A549 (cell line): ENCODE measurements at regions not wholly inside any gene's neighbourhood (a gene's known extent, or its start where the extent isn't known, plus 50 kb on each side); places are given as distances from the start of the nearest gene placed in this dataset.

Source experiments
- ATAC-seq, 2 experiments: fragments of 200-7000 bp in 1 of 2; fragments of >200 bp in 1 of 2; cut with Nextera tagmentation in 1 of 2; cut with Tn5 transposase in 1 of 2; 3 replicates each; pipeline versions ENCODE4 v1.8.0 to v1.9.1; 2018 to 2020; ENCODE audit warnings: mild to moderate bottlenecking in 1 of 2, moderate library complexity in 1 of 2
- CTCF ChIA-PET: fragments of 300-600 bp; sonication (Branson Sonifier 250); formaldehyde crosslinking; extraction: SDS; loops from one replicate; lab custom pipeline; 2021; ENCODE audit warnings: antibody characterized with exemption, inconsistent platforms; lab: Yijun Ruan, JAX
- POLR2A ChIA-PET: fragments of 350-600 bp; formaldehyde crosslinking; extraction: SDS; loops from one replicate; lab custom pipeline; 2021; ENCODE audit warnings: antibody characterized with exemption, inconsistent platforms; lab: Yijun Ruan, JAX
- DNase-seq, 2 experiments: peaks; one replicate each; pipeline versions ENCODE4 v3.0.0 to v3.0.0-alpha.2; 2011 to 2016; ENCODE audit warnings: low read depth in 1 of 2, low spot score in 1 of 2
- FAIRE-seq: peaks from 2 replicates; lab custom pipeline; 2011; peaks lifted over from hg19 to GRCh38; lab: Jason Lieb, UNC
- H3K27ac ChIP-seq, 2 experiments: fragments of >200 bp; sonication (Bioruptor Twin); formaldehyde crosslinking; 3 replicates each; pipeline ENCODE4 v1.5.1; 2016 to 2017
- H3K4me1 ChIP-seq: fragments of >200 bp; sonication (Bioruptor Twin); formaldehyde crosslinking; 3 replicates; pipeline ENCODE4 v1.6.1; 2016
- H3K4me2 ChIP-seq: fragments of >200 bp; sonication (Bioruptor Twin); formaldehyde crosslinking; 3 replicates; pipeline ENCODE4 v1.6.1; 2016
- H3K4me3 ChIP-seq: fragments of >200 bp; sonication (Bioruptor Twin); formaldehyde crosslinking; 3 replicates; pipeline ENCODE4 v1.5.1; 2016
- H3K9me3 ChIP-seq: fragments of >200 bp; sonication (Bioruptor Twin); formaldehyde crosslinking; 3 replicates; pipeline ENCODE4 v1.6.1; 2016
- BCL3 ChIP-seq: fragments of >200 bp; sonication (Bioruptor Twin); formaldehyde crosslinking; IDR thresholded peaks from 3 replicates; pipeline ENCODE4 v1.6.1; 2016
- CBX2 ChIP-seq: fragments of 200-600 bp; sonication (generic); IDR thresholded peaks from 2 replicates; pipeline ENCODE4 v1.6.1; 2016; ENCODE audit warnings: low read depth, mild to moderate bottlenecking, borderline replicate concordance
- CHD4 ChIP-seq: fragments of 200-600 bp; sonication (generic); IDR thresholded peaks from 2 replicates; pipeline ENCODE4 v1.6.1; 2016; ENCODE audit warnings: antibody characterized with exemption, mild to moderate bottlenecking, borderline replicate concordance
- EP300 ChIP-seq, 2 experiments: fragments of >200 bp; sonication (Bioruptor Twin); formaldehyde crosslinking; IDR thresholded peaks; 2 replicates in 1 of 2; 3 replicates in 1 of 2; pipeline ENCODE4 v1.6.1; 2016 to 2017
- FOSL2 ChIP-seq, 2 experiments: fragments of 450-650 bp in 1 of 2; fragments of >200 bp in 1 of 2; sonication (Bioruptor Twin) in 1 of 2; formaldehyde crosslinking; IDR thresholded peaks; 2 replicates each; pipeline versions ENCODE4 v1.5.0 to v1.6.1; 2016 to 2020; ENCODE audit warnings: mild to moderate bottlenecking in 1 of 2, moderate library complexity in 1 of 2
- FOXS1 ChIP-seq: fragments of 250-450 bp; sonication (Bioruptor Pico); IDR thresholded peaks from 2 replicates; pipeline ENCODE4 v1.5.0; 2020; ENCODE audit warnings: mild to moderate bottlenecking, moderate library complexity
- HOXA7 ChIP-seq: fragments of 250-450 bp; sonication (Bioruptor Pico); IDR thresholded peaks from 2 replicates; pipeline ENCODE4 v1.5.0; 2020; ENCODE audit warnings: mild to moderate bottlenecking, moderate library complexity
- JUN ChIP-seq, 2 experiments: fragments of >200 bp; sonication (Bioruptor Twin); formaldehyde crosslinking; IDR thresholded peaks; 2 replicates in 1 of 2; 3 replicates in 1 of 2; pipeline ENCODE4 v1.6.1; 2016 to 2017
- JUNB ChIP-seq: fragments of >200 bp; sonication (Bioruptor Twin); formaldehyde crosslinking; IDR thresholded peaks from 2 replicates; pipeline ENCODE4 v1.6.1; 2016
- MAFK ChIP-seq: fragments of 450-650 bp; IDR thresholded peaks from 2 replicates; pipeline ENCODE4 v1.6.1; 2014; ENCODE audit not compliant: partially characterized antibody
- MYC ChIP-seq: IDR thresholded peaks from 2 replicates; pipeline ENCODE4 v1.6.1; 2012; ENCODE audit warnings: mild to moderate bottlenecking, inconsistent platforms, low read length, improper control_type of control experiment, borderline replicate concordance
- NFE2L2 ChIP-seq: fragments of 150-350 bp; conservative IDR thresholded peaks from 2 replicates; pipeline ENCODE4 v1.6.1; 2014; ENCODE audit warnings: low read length
- NR3C1 ChIP-seq: fragments of >200 bp; sonication (Bioruptor Twin); formaldehyde crosslinking; IDR thresholded peaks from 3 replicates; pipeline ENCODE4 v1.6.1; 2017
- PHF8 ChIP-seq: fragments of 200-600 bp; sonication (generic); IDR thresholded peaks from 2 replicates; pipeline ENCODE4 v1.6.1; 2016; ENCODE audit warnings: low read depth, mild to moderate bottlenecking, antibody characterized with exemption, moderate library complexity, borderline replicate concordance
- POLR2A ChIP-seq: IDR thresholded peaks from 2 replicates; pipeline ENCODE4 v1.6.1; 2012; ENCODE audit warnings: mild to moderate bottlenecking, low read length
- RNF2 ChIP-seq: fragments of 200-600 bp; sonication (generic); IDR thresholded peaks from 2 replicates; pipeline ENCODE4 v1.6.1; 2016; ENCODE audit warnings: low read depth, mild to moderate bottlenecking, antibody characterized with exemption, moderate library complexity, borderline replicate concordance
- SMC3 ChIP-seq: fragments of >200 bp; sonication (Bioruptor Twin); formaldehyde crosslinking; IDR thresholded peaks from 3 replicates; pipeline ENCODE4 v1.6.1; 2018; ENCODE audit warnings: inconsistent platforms
- TP53 ChIP-seq: fragments of 250-450 bp; sonication (Bioruptor Pico); IDR thresholded peaks from 2 replicates; pipeline ENCODE4 v1.5.0; 2021; ENCODE audit warnings: mild to moderate bottlenecking, moderate library complexity
- ZNF302 ChIP-seq: fragments of 250-450 bp; sonication (Bioruptor Pico); IDR thresholded peaks from 2 replicates; pipeline ENCODE4 v1.9.0; 2021; ENCODE audit warnings: inconsistent platforms, mild to moderate bottlenecking, moderate library complexity
- WGBS: methylation state at CpG from one replicate; pipeline ENCODE4 v1.1.6; 2017; ENCODE audit errors: missing lambda C conversion rate; 5-methylcytosine and 5-hydroxymethylcytosine counted together
- TF ChIP-seq, protein P1 (sequence below): fragments of 200-600 bp; sonication (generic); IDR thresholded peaks from 2 replicates; pipeline ENCODE4 v1.6.1; 2016; ENCODE audit warnings: antibody characterized with exemption, mild to moderate bottlenecking, moderate library complexity
- TF ChIP-seq, protein P2 (sequence below): IDR thresholded peaks from 2 replicates; pipeline ENCODE4 v1.6.1; 2012; ENCODE audit warnings: low read depth, borderline replicate concordance

GRCh38 chr4:114272226-114272625, 292.8 kb upstream of the ARSJ start:
- DNase-seq = peak; percentile 4 to 76

DNA sequence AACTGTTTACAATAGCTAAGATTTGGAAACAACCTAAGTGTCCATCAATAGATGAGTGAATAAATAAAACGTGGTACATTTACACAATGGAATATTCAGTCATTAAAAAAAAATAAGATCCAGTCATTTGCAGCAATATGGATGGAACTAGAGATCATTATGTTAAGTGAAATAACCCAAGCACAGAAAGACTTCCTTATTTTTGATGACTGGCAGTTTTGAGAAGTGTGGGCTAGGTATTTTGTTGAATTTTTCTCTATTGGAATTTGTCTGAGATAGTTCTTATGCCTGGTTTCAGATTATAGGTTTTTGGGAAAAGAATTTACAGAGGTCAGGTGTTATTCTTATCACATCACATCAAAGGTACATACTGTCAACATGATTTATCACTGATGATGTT, 293.8 kb upstream of the ARSJ start:
- ChIA-PET CTCF (no interaction called here), POLR2A (no interaction called here)
- H3K4me1 ChIP-seq = peaks cover 25% of the 10 kb centered on the region
- TF ChIP-seq POLR2A (no peak), NFE2L2 (0 out of 2 replicates have a peak, but pooled peaks have one; percentile 10), FOXS1 (CRISPR knock-in tag) (no peak), HOXA7 (CRISPR knock-in tag) (no peak), CBX2 (no peak), MAFK (peak; percentile 79), PHF8 (no peak)
- no peak overlapping the region for H3K27ac ChIP-seq
- WGBS = 40% methylated on average over 1 of the region's 1 CpG
- H3K9me3 ChIP-seq = no peaks in the 10 kb centered on the region
- DNase-seq (no peak), FAIRE-seq (no peak), ATAC-seq (no peak)
- no peak overlapping the region for H3K4me3 ChIP-seq
- H3K4me2 ChIP-seq = no peak overlapping the region

More at GRCh38 chr4:114272226-114272625, 292.8 kb upstream of the ARSJ start:
- Histone ChIP-seq H3K4me1 (peaks cover 25% of the 10 kb centered on the region), H3K4me2 (peak overlapping the region; percentile 65), H3K9me3 (no peaks in the 10 kb centered on the region), H3K4me3 (no peak overlapping the region), H3K27ac (no peak overlapping the region; a peak in 1 of 6 replicates)
- ChIA-PET POLR2A (no interaction called here), CTCF (no interaction called here)
- ATAC-seq (peak; percentile 91 to 94), FAIRE-seq (no peak)
- no peak for TF ChIP-seq CHD4
- no peak for TF ChIP-seq BCL3
- TF ChIP-seq ZNF302 = no peak
- peak; percentile 16; the same call in 1 of the 2 replicates for TF ChIP-seq FOSL2 (IDR thresholded peaks at IDR 0.05)
- peak; percentile 79 for TF ChIP-seq FOSL2 (CRISPR knock-in tag; IDR thresholded peaks at IDR 0.05)
- no peak for TF ChIP-seq SMC3
- TF ChIP-seq EP300 (IDR thresholded peaks at IDR 0.05) = no peak

- no peak for FAIRE-seq
- no peak overlapping the region for H3K27ac ChIP-seq
Measured at GRCh38 chr4:114277690-114278089, 298.2 kb upstream of the ARSJ start.

GRCh38 chr4:114279066-114279465, 299.6 kb upstream of the ARSJ start:
- Histone ChIP-seq H3K4me3 (no peak overlapping the region), H3K27ac (no peak overlapping the region), H3K9me3 (no peaks in the 10 kb centered on the region), H3K4me1 (no peaks in the 10 kb centered on the region), H3K4me2 (no peak overlapping the region)
- DNase-seq (no peak), FAIRE-seq (no peak), ATAC-seq (no peak)
- ChIA-PET CTCF (no interaction called here), POLR2A (no interaction called here)
- TF ChIP-seq, protein P1, sequence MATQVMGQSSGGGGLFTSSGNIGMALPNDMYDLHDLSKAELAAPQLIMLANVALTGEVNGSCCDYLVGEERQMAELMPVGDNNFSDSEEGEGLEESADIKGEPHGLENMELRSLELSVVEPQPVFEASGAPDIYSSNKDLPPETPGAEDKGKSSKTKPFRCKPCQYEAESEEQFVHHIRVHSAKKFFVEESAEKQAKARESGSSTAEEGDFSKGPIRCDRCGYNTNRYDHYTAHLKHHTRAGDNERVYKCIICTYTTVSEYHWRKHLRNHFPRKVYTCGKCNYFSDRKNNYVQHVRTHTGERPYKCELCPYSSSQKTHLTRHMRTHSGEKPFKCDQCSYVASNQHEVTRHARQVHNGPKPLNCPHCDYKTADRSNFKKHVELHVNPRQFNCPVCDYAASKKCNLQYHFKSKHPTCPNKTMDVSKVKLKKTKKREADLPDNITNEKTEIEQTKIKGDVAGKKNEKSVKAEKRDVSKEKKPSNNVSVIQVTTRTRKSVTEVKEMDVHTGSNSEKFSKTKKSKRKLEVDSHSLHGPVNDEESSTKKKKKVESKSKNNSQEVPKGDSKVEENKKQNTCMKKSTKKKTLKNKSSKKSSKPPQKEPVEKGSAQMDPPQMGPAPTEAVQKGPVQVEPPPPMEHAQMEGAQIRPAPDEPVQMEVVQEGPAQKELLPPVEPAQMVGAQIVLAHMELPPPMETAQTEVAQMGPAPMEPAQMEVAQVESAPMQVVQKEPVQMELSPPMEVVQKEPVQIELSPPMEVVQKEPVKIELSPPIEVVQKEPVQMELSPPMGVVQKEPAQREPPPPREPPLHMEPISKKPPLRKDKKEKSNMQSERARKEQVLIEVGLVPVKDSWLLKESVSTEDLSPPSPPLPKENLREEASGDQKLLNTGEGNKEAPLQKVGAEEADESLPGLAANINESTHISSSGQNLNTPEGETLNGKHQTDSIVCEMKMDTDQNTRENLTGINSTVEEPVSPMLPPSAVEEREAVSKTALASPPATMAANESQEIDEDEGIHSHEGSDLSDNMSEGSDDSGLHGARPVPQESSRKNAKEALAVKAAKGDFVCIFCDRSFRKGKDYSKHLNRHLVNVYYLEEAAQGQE = no peak
- TF ChIP-seq JUN (IDR thresholded peaks at IDR 0.05) = no peak
- TF ChIP-seq JUNB = no peak
- TF ChIP-seq NFE2L2 = no peak
- no peak for TF ChIP-seq EP300 (IDR thresholded peaks at IDR 0.05)
- TF ChIP-seq RNF2 = no peak
- no peak for TF ChIP-seq POLR2A
- no peak for TF ChIP-seq MYC
- no peak for TF ChIP-seq TP53
- TF ChIP-seq NR3C1 = no peak
- TF ChIP-seq, protein P2, sequence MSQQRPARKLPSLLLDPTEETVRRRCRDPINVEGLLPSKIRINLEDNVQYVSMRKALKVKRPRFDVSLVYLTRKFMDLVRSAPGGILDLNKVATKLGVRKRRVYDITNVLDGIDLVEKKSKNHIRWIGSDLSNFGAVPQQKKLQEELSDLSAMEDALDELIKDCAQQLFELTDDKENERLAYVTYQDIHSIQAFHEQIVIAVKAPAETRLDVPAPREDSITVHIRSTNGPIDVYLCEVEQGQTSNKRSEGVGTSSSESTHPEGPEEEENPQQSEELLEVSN = no peak
- WGBS = 34% methylated on average over 2 of the region's 2 CpGs

More at GRCh38 chr4:114277690-114278089, 298.2 kb upstream of the ARSJ start:
- no peak overlapping the region for H3K4me2 ChIP-seq
- 54% methylated on average over 2 of the region's 2 CpGs for WGBS
- no peak for TF ChIP-seq RNF2
- peaks cover 8% of the 10 kb centered on the region for H3K4me1 ChIP-seq
- H3K9me3 ChIP-seq = no peaks in the 10 kb centered on the region
- DNase-seq = no peak
- CTCF ChIA-PET = no interaction called here
- no peak for ATAC-seq
- no peak overlapping the region for H3K4me3 ChIP-seq
- POLR2A ChIA-PET = no interaction called here
